GM21360 (cell line): ENCODE measurements at regions not wholly inside any gene's neighbourhood (a gene's known extent, or its start where the extent isn't known, plus 50 kb on each side); places are given as distances from the start of the nearest gene placed in this dataset.

ENCODE experiments used
- ATAC-seq: cut with Tn5 transposase; IDR thresholded peaks from one replicate; pipeline ENCODE4 v1.9.1; 2021; ENCODE audit warnings: mild to moderate bottlenecking, moderate library complexity; ENCODE audit not compliant: unreplicated experiment

GRCh38 chr5:109476292-109476691 is 66.5 kb upstream of the PJA2 start:
- no peak for ATAC-seq

GRCh38 chr5:109469896-109470662 is 60.3 kb upstream of the PJA2 start:
- no peak for ATAC-seq

GRCh38 chr5:109468737-109469420 is 59.1 kb upstream of the PJA2 start:
- peak; percentile 92 for ATAC-seq

DNA sequence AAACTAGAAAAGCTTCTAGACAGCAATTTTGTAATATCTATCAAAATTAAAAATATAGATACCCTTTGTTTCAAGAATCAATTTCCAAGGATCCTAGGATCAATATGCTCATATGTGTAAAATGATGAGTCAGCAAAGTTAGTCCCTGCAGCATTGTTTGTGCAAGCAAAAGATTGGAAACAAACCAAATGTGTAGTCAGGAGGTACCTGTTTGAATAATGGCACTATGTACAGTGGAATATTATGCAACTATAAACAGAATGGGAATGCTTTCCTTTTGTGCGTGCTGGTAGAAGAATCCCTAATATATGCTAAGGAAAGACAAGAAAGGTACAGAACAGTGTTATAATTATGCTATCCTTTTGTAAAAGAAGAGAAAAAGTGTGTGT is 58.5 kb upstream of the PJA2 start:
- no peak for ATAC-seq

GRCh38 chr5:109467058-109467457 is 57.3 kb upstream of the PJA2 start:
- no peak for ATAC-seq
